HepG2 (cell line): ENCODE measurements at regions not wholly inside any gene's neighbourhood (a gene's known extent, or its start where the extent isn't known, plus 50 kb on each side); places are given as distances from the start of the nearest gene placed in this dataset.

Source experiments
- ATAC-seq: fragments of 200-7000 bp; cut with Tn5 transposase; 3 replicates; pipeline ENCODE4 v1.9.1; 2020; ENCODE audit warnings: mild to moderate bottlenecking, moderate library complexity
- BruUV-seq: library from RNA; stranded (reverse); fragments of 400-500 nt; replicated peaks from 2 replicates; lab custom pipeline; 2021; lab: Mats Ljungman, UMichigan
- CTCF ChIA-PET: fragments of 300-600 bp; formaldehyde crosslinking; extraction: SDS; loops from one replicate; lab custom pipeline; 2021; ENCODE audit warnings: low total read pairs, inconsistent platforms, low intra/inter-chr PET ratio; lab: Yijun Ruan, JAX
- POLR2A ChIA-PET: fragments of 350-600 bp; sonication (Branson Sonifier 250); formaldehyde crosslinking; loops from one replicate; lab custom pipeline; 2020; ENCODE audit warnings: antibody characterized with exemption, inconsistent platforms; lab: Yijun Ruan, JAX
- DNase-seq: peaks from one replicate; pipeline ENCODE4 v3.0.0-alpha.2; 2015; ENCODE audit warnings: low spot score
- FAIRE-seq: peaks from 3 replicates; lab custom pipeline; 2011; peaks lifted over from hg19 to GRCh38; lab: Jason Lieb, UNC
- H2AFZ ChIP-seq: one replicate; pipeline ENCODE4 v1.6.1; 2011; ENCODE audit warnings: low read length, inconsistent platforms
- H3K27ac ChIP-seq: fragments of 300-600 bp; 3 replicates; pipeline ENCODE4 v1.8.0; 2011; ENCODE audit warnings: mixed run types, mild to moderate bottlenecking, mixed read lengths, low read length, inconsistent platforms; ENCODE audit not compliant: insufficient read depth; ENCODE audit errors: extremely low read length
- H3K27me3 ChIP-seq, 2 experiments: fragments of 200-600 bp in 1 of 2; 2 replicates in 1 of 2; 3 replicates in 1 of 2; pipeline versions ENCODE4 v1.6.0 to v1.8.0; 2011; ENCODE audit warnings: low read length in 2 of 2, mild to moderate bottlenecking in 2 of 2, moderate library complexity in 2 of 2, inconsistent platforms in 1 of 2; ENCODE audit not compliant: insufficient read depth in 2 of 2, control insufficient read depth in 1 of 2
- H3K36me3 ChIP-seq, 2 experiments: fragments of 200-600 bp in 1 of 2; replicated peaks in 1 of 2; 2 replicates in 1 of 2; 3 replicates in 1 of 2; pipeline versions ENCODE4 v1.5.1 to v1.8.0; 2011; ENCODE audit warnings: low read length in 2 of 2, inconsistent platforms in 1 of 2; ENCODE audit not compliant: insufficient read depth in 2 of 2, control insufficient read depth in 1 of 2
- H3K4me1 ChIP-seq: 2 replicates; pipeline ENCODE4 v1.5.1; 2012; ENCODE audit warnings: low read length, inconsistent platforms; ENCODE audit not compliant: insufficient read depth
- H3K4me2 ChIP-seq: 2 replicates; pipeline ENCODE4 v1.6.0; 2011; ENCODE audit warnings: low read depth, low read length, inconsistent platforms
- H3K4me3 ChIP-seq, 3 experiments: fragments of 200-600 bp in 1 of 3; sonication (generic), shearing (Covaris generic) in 1 of 3; replicated peaks in 1 of 3; 2 replicates each; pipeline ENCODE4 v1.5.1; 2011 to 2016; ENCODE audit warnings: low read length in 3 of 3, inconsistent platforms in 2 of 3, low read depth in 2 of 3, mild to moderate bottlenecking in 2 of 3, control low read depth in 1 of 3, mixed read lengths in 1 of 3; ENCODE audit not compliant: insufficient read depth in 1 of 3
- H3K79me2 ChIP-seq: one replicate; pipeline ENCODE4 v1.6.1; 2011; ENCODE audit warnings: low read length, inconsistent platforms; ENCODE audit not compliant: insufficient read depth
- H3K9ac ChIP-seq: 2 replicates; pipeline ENCODE4 v1.6.0; 2011; ENCODE audit warnings: mild to moderate bottlenecking, low read depth, low read length, inconsistent platforms; ENCODE audit not compliant: insufficient read depth
- H3K9me3 ChIP-seq: 2 replicates; pipeline ENCODE4 v1.5.1; 2012; ENCODE audit warnings: mild to moderate bottlenecking, low read length
- H4K20me1 ChIP-seq: 2 replicates; pipeline ENCODE4 v1.6.0; 2011; ENCODE audit warnings: inconsistent platforms, mild to moderate bottlenecking, low read length, moderate library complexity; ENCODE audit not compliant: insufficient read depth
- FLYWCH1 ChIP-seq: sonication (generic); formaldehyde crosslinking; IDR thresholded peaks from 2 replicates; pipeline ENCODE4 v1.8.1; 2023; ENCODE audit warnings: mild to moderate bottlenecking, missing genetic modification reagents
- NR0B2 ChIP-seq: sonication (generic); formaldehyde crosslinking; IDR thresholded peaks from 2 replicates; pipeline ENCODE4 v1.4.0; 2020; ENCODE audit warnings: mild to moderate bottlenecking, missing genetic modification reagents
- SALL2 ChIP-seq: sonication (generic); formaldehyde crosslinking; IDR thresholded peaks from 2 replicates; pipeline ENCODE4 v1.8.1; 2023; ENCODE audit warnings: mild to moderate bottlenecking, missing genetic modification reagents, inconsistent platforms
- THYN1 ChIP-seq: sonication (generic); formaldehyde crosslinking; IDR thresholded peaks from 2 replicates; pipeline ENCODE4 v1.8.1; 2023; ENCODE audit warnings: low read depth, mild to moderate bottlenecking, moderate library complexity, missing genetic modification reagents, borderline replicate concordance
- ZKSCAN8 ChIP-seq: IDR thresholded peaks from 2 replicates; pipeline ENCODE4 v1.6.1; 2016; ENCODE audit warnings: borderline replicate concordance, missing genetic modification reagents, missing compliant biosample characterization
- ZNF12 ChIP-seq: sonication (generic); formaldehyde crosslinking; IDR thresholded peaks from 2 replicates; pipeline ENCODE4 v1.5.0; 2020; ENCODE audit warnings: missing genetic modification reagents
- ZNF20 ChIP-seq: sonication (generic); formaldehyde crosslinking; IDR thresholded peaks from 2 replicates; pipeline ENCODE4 v1.4.0; 2020; ENCODE audit warnings: mild to moderate bottlenecking, moderate library complexity, missing genetic modification reagents
- ZNF263 ChIP-seq: sonication (generic); formaldehyde crosslinking; IDR thresholded peaks from 2 replicates; pipeline ENCODE4 v1.4.0; 2020; ENCODE audit warnings: missing genetic modification reagents
- ZNF280D ChIP-seq: sonication (generic); formaldehyde crosslinking; IDR thresholded peaks from 2 replicates; pipeline ENCODE4 v1.5.1; 2020; ENCODE audit warnings: mild to moderate bottlenecking, missing genetic modification reagents
- ZNF326 ChIP-seq: sonication (generic); formaldehyde crosslinking; IDR thresholded peaks from 2 replicates; pipeline ENCODE4 v1.4.0; 2020; ENCODE audit warnings: missing genetic modification reagents, borderline replicate concordance
- ZNF503 ChIP-seq: sonication (generic); formaldehyde crosslinking; IDR thresholded peaks from 2 replicates; pipeline ENCODE4 v1.4.0; 2020; ENCODE audit warnings: missing genetic modification reagents
- ZNF770 ChIP-seq: sonication (generic); formaldehyde crosslinking; IDR thresholded peaks from 2 replicates; pipeline ENCODE4 v1.5.0; 2020; ENCODE audit warnings: mild to moderate bottlenecking, missing genetic modification reagents
- ZNF782 ChIP-seq: sonication (generic); formaldehyde crosslinking; IDR thresholded peaks from 2 replicates; pipeline ENCODE4 v1.4.0; 2020; ENCODE audit warnings: missing genetic modification reagents, mild to moderate bottlenecking, borderline replicate concordance
- ZNF850 ChIP-seq: sonication (generic); formaldehyde crosslinking; conservative IDR thresholded peaks from 2 replicates; pipeline ENCODE4 v1.9.0; 2021; ENCODE audit warnings: mild to moderate bottlenecking, missing genetic modification reagents
- WGBS: methylation state at CpG from one replicate; pipeline ENCODE4 v1.1.6; 2017; ENCODE audit warnings: low lambda C conversion rate; 5-methylcytosine and 5-hydroxymethylcytosine counted together
- in situ Hi-C: cut with HindIII; loops from 2 replicates; pipeline ENCODE4 v1.10.0; 2017; ENCODE audit warnings: low pct_unique_long_range_greater_than_20kb; ENCODE audit not compliant: extremely low pct_ligation_motif_present
- intact Hi-C: fragments of 100-400 bp; cut with micrococcal nuclease; formaldehyde crosslinking; loops from one replicate; pipeline ENCODE4 v1.10.0; 2022; ENCODE audit not compliant: unreplicated experiment

- 1% methylated on average over 3 of the region's 3 CpGs for WGBS
- no peak for FAIRE-seq
- CTCF ChIA-PET: no interaction called here
Observed at GRCh38 chr14:82359201-82359600, 825.5 kb upstream of the SEL1L start.

GRCh38 chr14:82362452-82362851, 828.8 kb upstream of the SEL1L start:
- no peak overlapping the region for H3K27ac ChIP-seq
- no peaks in the 10 kb centered on the region for H3K36me3 ChIP-seq
- H3K9ac ChIP-seq: no peak overlapping the region
- H3K9me3 ChIP-seq: peaks cover 88% of the 10 kb centered on the region
- ChIA-PET POLR2A (no interaction called here), CTCF (no interaction called here)
- no peaks in the 10 kb centered on the region for H3K79me2 ChIP-seq
- intact Hi-C loops (no loop called here), in situ Hi-C loops (no loop called here)
- BruUV-seq: no TSS peak
- H3K4me1 ChIP-seq: no peaks in the 10 kb centered on the region
- FAIRE-seq: no peak
- no peak overlapping the region for H3K4me3 ChIP-seq
- no peak overlapping the region for H3K4me2 ChIP-seq
- no peak overlapping the region for H2AFZ ChIP-seq
- no peak for DNase-seq
- no peaks in the 10 kb centered on the region for H4K20me1 ChIP-seq
- no peaks in the 10 kb centered on the region for H3K27me3 ChIP-seq
- no peak for ATAC-seq
- TF ChIP-seq FLYWCH1 (CRISPR knock-in tag) (no peak), ZNF503 (CRISPR knock-in tag) (no peak), ZKSCAN8 (no peak), NR0B2 (CRISPR knock-in tag) (no peak), ZNF770 (CRISPR knock-in tag) (no peak), ZNF20 (CRISPR knock-in tag) (no peak), ZNF280D (no peak), ZNF12 (CRISPR knock-in tag) (no peak)

More at GRCh38 chr14:82359201-82359600, 825.5 kb upstream of the SEL1L start:
- BruUV-seq: no TSS peak
- Histone ChIP-seq H3K9ac (no peak overlapping the region), H3K27me3 (no peaks in the 10 kb centered on the region), H4K20me1 (no peaks in the 10 kb centered on the region), H3K4me1 (no peaks in the 10 kb centered on the region), H3K36me3 (no peaks in the 10 kb centered on the region), H3K79me2 (no peaks in the 10 kb centered on the region), H3K4me3 (no peak overlapping the region), H2AFZ (no peak overlapping the region), H3K4me2 (no peak overlapping the region), H3K27ac (no peak overlapping the region), H3K9me3 (peaks cover 83% of the 10 kb centered on the region)
- intact Hi-C loops: no loop called here
- POLR2A ChIA-PET: no interaction called here
- ATAC-seq (no peak), DNase-seq (no peak)
- TF ChIP-seq ZNF782 (no peak), THYN1 (CRISPR knock-in tag) (no peak), ZNF326 (CRISPR knock-in tag) (no peak), ZNF263 (CRISPR knock-in tag) (no peak), SALL2 (CRISPR knock-in tag) (no peak), ZNF850 (CRISPR knock-in tag) (no peak)
- in situ Hi-C loops: no loop called here
